Liver (tissue), 8 donors: ENCODE measurements at regions not wholly inside any gene's neighbourhood (a gene's known extent, or its start where the extent isn't known, plus 50 kb on each side); places are given as distances from the start of the nearest gene placed in this dataset.
A peak's percentile ranks its signal among the peaks of the same experiment; 100 is the strongest.

Experiments used
- DNase-seq: peaks from one replicate; pipeline ENCODE4 v3.0.0-alpha.2; 2017; ENCODE audit warnings: low spot score
- H3K27ac ChIP-seq, 2 donors: one replicate each; pipeline ENCODE4 v1.7.0; 2013; ENCODE audit warnings: inconsistent platforms in 2 of 2, low read length in 2 of 2, control low read depth in 1 of 2, low read depth in 1 of 2, mild to moderate bottlenecking in 1 of 2
- H3K27me3 ChIP-seq, 4 donors: one replicate each; pipeline versions ENCODE4 v1.6.1 to v1.7.0; 2013; ENCODE audit warnings: low read length in 3 of 4, inconsistent platforms in 1 of 4, mild to moderate bottlenecking in 1 of 4, moderate library complexity in 1 of 4; ENCODE audit not compliant: control insufficient read depth in 4 of 4, insufficient read depth in 4 of 4
- H3K36me3 ChIP-seq, 4 donors: one replicate each; pipeline versions ENCODE4 v1.6.1 to v1.7.0; 2013; ENCODE audit warnings: low read length in 3 of 4, mild to moderate bottlenecking in 3 of 4, low read depth in 1 of 4, moderate library complexity in 1 of 4; ENCODE audit not compliant: control insufficient read depth in 4 of 4, insufficient read depth in 3 of 4
- H3K4me1 ChIP-seq, 4 donors: one replicate each; pipeline versions ENCODE4 v1.6.1 to v1.7.0; 2013; ENCODE audit warnings: low read length in 3 of 4, mild to moderate bottlenecking in 3 of 4, moderate library complexity in 1 of 4; ENCODE audit not compliant: control insufficient read depth in 4 of 4, insufficient read depth in 4 of 4
- H3K4me3 ChIP-seq, 3 donors: one replicate each; pipeline versions ENCODE4 v1.6.1 to v1.7.0; 2013; ENCODE audit warnings: low read length in 3 of 3, control low read depth in 1 of 3, low read depth in 1 of 3, mild to moderate bottlenecking in 1 of 3
- H3K9ac ChIP-seq, 2 donors: one replicate each; pipeline ENCODE4 v1.7.0; 2013; ENCODE audit warnings: low read length in 2 of 2, mild to moderate bottlenecking in 2 of 2, moderate library complexity in 2 of 2, control low read depth in 1 of 2, low read depth in 1 of 2
- H3K9me3 ChIP-seq, 4 donors: one replicate each; pipeline versions ENCODE4 v1.6.1 to v1.7.0; 2013; ENCODE audit warnings: low read length in 3 of 4; ENCODE audit not compliant: control insufficient read depth in 4 of 4
- ATF3 ChIP-seq: IDR thresholded peaks from 2 replicates; pipeline ENCODE4 v1.6.1; 2016; ENCODE audit warnings: antibody characterized with exemption
- CTCF ChIP-seq: fragments of 150-350 bp; IDR thresholded peaks from 2 replicates; pipeline ENCODE4 v1.5.1; 2017; ENCODE audit warnings: improper control_type of control experiment, low read depth, low read length; ENCODE audit not compliant: missing input control
- EGR1 ChIP-seq, 2 donors: IDR thresholded peaks; 2 replicates each; pipeline ENCODE4 v1.6.1; 2016 to 2018; ENCODE audit warnings: antibody characterized with exemption in 2 of 2, low read depth in 2 of 2
- FOXA1 ChIP-seq: IDR thresholded peaks from 2 replicates; pipeline ENCODE4 v1.6.1; 2016; ENCODE audit warnings: antibody characterized with exemption
- FOXA2 ChIP-seq: IDR thresholded peaks from 2 replicates; pipeline ENCODE4 v1.6.1; 2016; ENCODE audit warnings: antibody characterized with exemption
- HNF4A ChIP-seq, 2 donors: conservative IDR thresholded peaks; 2 replicates each; pipeline ENCODE4 v1.6.1; 2016; ENCODE audit warnings: antibody characterized with exemption in 2 of 2, mild to moderate bottlenecking in 2 of 2
- JUND ChIP-seq, 2 donors: IDR thresholded peaks; 2 replicates each; pipeline ENCODE4 v1.6.1; 2016; ENCODE audit warnings: antibody characterized with exemption in 2 of 2
- MAX ChIP-seq: IDR thresholded peaks from 2 replicates; pipeline ENCODE4 v1.6.1; 2016; ENCODE audit warnings: antibody characterized with exemption
- NR2F2 ChIP-seq: IDR thresholded peaks from 2 replicates; pipeline ENCODE4 v1.6.1; 2016; ENCODE audit warnings: antibody characterized with exemption
- RAD21 ChIP-seq, 2 donors: IDR thresholded peaks; 2 replicates each; pipeline ENCODE4 v1.6.1; 2016; ENCODE audit warnings: antibody characterized with exemption in 2 of 2, mild to moderate bottlenecking in 2 of 2
- REST ChIP-seq: IDR thresholded peaks from 2 replicates; pipeline ENCODE4 v1.6.1; 2016; ENCODE audit warnings: antibody characterized with exemption, mild to moderate bottlenecking
- RXRA ChIP-seq, 2 donors: IDR thresholded peaks; 2 replicates each; pipeline ENCODE4 v1.6.1; 2017 to 2018; ENCODE audit warnings: antibody characterized with exemption in 2 of 2, mild to moderate bottlenecking in 1 of 2
- SP1 ChIP-seq: IDR thresholded peaks from 2 replicates; pipeline ENCODE4 v1.6.1; 2018; ENCODE audit warnings: antibody characterized with exemption, mild to moderate bottlenecking
- YY1 ChIP-seq: IDR thresholded peaks from 2 replicates; pipeline ENCODE4 v1.6.1; 2016; ENCODE audit warnings: antibody characterized with exemption, mild to moderate bottlenecking
- ZBTB33 ChIP-seq: IDR thresholded peaks from 2 replicates; pipeline ENCODE4 v1.6.1; 2016; ENCODE audit warnings: antibody characterized with exemption
- WGBS: extraction: QIAGEN DNeasy Blood & Tissue Kit; methylation state at CpG from one replicate; pipeline ENCODE4 v1.1.7; 2013; 5-methylcytosine and 5-hydroxymethylcytosine counted together
- donor health status: healthy.
- donor health status: healthy.
- donor health status: healthy.
- donor health status: healthy.
- donor health status: healthy.

GRCh38 chr3:194929578-194929960 is 243.9 kb downstream of the FAM43A start:
- H3K9ac ChIP-seq: no peak overlapping the region
- no peak overlapping the region for H3K4me3 ChIP-seq
- no peaks in the 10 kb centered on the region for H3K9me3 ChIP-seq
- H3K4me1 ChIP-seq: peaks cover 0 to 5% (median 0%) of the 10 kb centered on the region in 4 donors
- no peaks in the 10 kb centered on the region for H3K36me3 ChIP-seq
- no peak overlapping the region for H3K27ac ChIP-seq
- WGBS: 84% methylated on average over 1 of the region's 1 CpG
- TF ChIP-seq MAX (no peak), EGR1 (IDR thresholded peaks at IDR 0.05; ENCODE audit: low read depth in 2 of 2) (no peak), JUND (IDR thresholded peaks at IDR 0.05) (no peak), ATF3 (no peak), ZBTB33 (no peak), CTCF (no peak), REST (no peak), FOXA2 (no peak), FOXA1 (no peak), YY1 (no peak), NR2F2 (no peak), SP1 (no peak), HNF4A (conservative IDR thresholded peaks at IDR 0.05) (no peak)
- DNase-seq: no peak
- no peaks in the 10 kb centered on the region for H3K27me3 ChIP-seq

GRCh38 chr3:194930377-194931204 is 244.9 kb downstream of the FAM43A start:
- Histone ChIP-seq H3K27me3 (no peaks in the 10 kb centered on the region), H3K9ac (no peak overlapping the region), H3K4me3 (no peak overlapping the region), H3K36me3 (no peaks in the 10 kb centered on the region), H3K4me1 (peaks cover 0 to 5% (median 0%) of the 10 kb centered on the region in 4 donors), H3K27ac (peak overlapping the region in 1 of 2 donors; percentile 14), H3K9me3 (no peaks in the 10 kb centered on the region)
- DNase-seq: no peak
- TF ChIP-seq YY1 (no peak), RAD21 (IDR thresholded peaks at IDR 0.05) (peak; percentile 24 to 48), MAX (no peak), RXRA (IDR thresholded peaks at IDR 0.05) (peak in 1 of 2 donors; percentile 16), NR2F2 (peak; percentile 94)
- 79% methylated on average over 9 of the region's 9 CpGs for WGBS
